ENCODE measurements at regions not wholly inside any gene's neighbourhood (a gene's known extent, or its start where the extent isn't known, plus 50 kb on each side); places are given as distances from the start of the nearest gene placed in this dataset.

GRCh38 chr6:119653329-119653728, 303.8 kb upstream of the MAN1A1 start:
- no peak for DNase-seq
- intact Hi-C loops (cut with DNase I), result no loop called here
- no peaks in the 10 kb centered on the region for H3K4me1 ChIP-seq
- 55 to 56% methylated on average over 2 of the region's 2 CpGs for WGBS, 2 donors
- no peaks in the 10 kb centered on the region for H3K27me3 ChIP-seq
- no peaks in the 10 kb centered on the region for H3K36me3 ChIP-seq
- no peak for TF ChIP-seq POLR2A (IDR thresholded peaks at IDR 0.05)
- TF ChIP-seq CTCF (IDR thresholded peaks at IDR 0.05), result no peak
- H3K4me3 ChIP-seq (replicated peaks in 1 of 3), result no peak overlapping the region
- no peaks in the 10 kb centered on the region for H3K9me3 ChIP-seq
- H3K27ac ChIP-seq, result no peak overlapping the region

GRCh38 chr6:119649531-119649930, 300.0 kb upstream of the MAN1A1 start:
- Histone ChIP-seq H3K27me3 (no peaks in the 10 kb centered on the region), H3K9me3 (no peaks in the 10 kb centered on the region), H3K4me3 (replicated peaks in 1 of 3) (no peak overlapping the region), H3K27ac (no peak overlapping the region), H3K36me3 (no peaks in the 10 kb centered on the region), H3K4me1 (no peaks in the 10 kb centered on the region)
- DNase-seq, result no peak
- 86 to 90% methylated on average over 6 of the region's 6 CpGs for WGBS, 2 donors
- TF ChIP-seq CTCF (IDR thresholded peaks at IDR 0.05), result no peak
- TF ChIP-seq POLR2A (IDR thresholded peaks at IDR 0.05), result no peak
- intact Hi-C loops (cut with DNase I), result no loop called here

GRCh38 chr6:119647309-119647708, 297.7 kb upstream of the MAN1A1 start:
- intact Hi-C loops (cut with DNase I), result no loop called here
- no peak overlapping the region for H3K27ac ChIP-seq

GRCh38 chr6:119643876-119644275, 294.3 kb upstream of the MAN1A1 start:
- H3K27me3 ChIP-seq, result no peaks in the 10 kb centered on the region
- DNase-seq, result no peak
- H3K9me3 ChIP-seq, result no peaks in the 10 kb centered on the region
- TF ChIP-seq CTCF (IDR thresholded peaks at IDR 0.05), result no peak
- no peak for TF ChIP-seq POLR2A (IDR thresholded peaks at IDR 0.05)
- H3K36me3 ChIP-seq, result no peaks in the 10 kb centered on the region
- no peaks in the 10 kb centered on the region for H3K4me1 ChIP-seq
- no peak overlapping the region for H3K4me3 ChIP-seq (replicated peaks in 1 of 3)
- WGBS, 2 donors, result 96 to 97% methylated on average over 7 of the region's 7 CpGs
- intact Hi-C loops (cut with DNase I), result no loop called here
- H3K27ac ChIP-seq, result no peak overlapping the region

More at GRCh38 chr6:119647309-119647708, 297.7 kb upstream of the MAN1A1 start:
- Histone ChIP-seq H3K36me3 (no peaks in the 10 kb centered on the region), H3K4me3 (replicated peaks in 1 of 3) (no peak overlapping the region), H3K9me3 (no peaks in the 10 kb centered on the region), H3K4me1 (no peaks in the 10 kb centered on the region), H3K27me3 (no peaks in the 10 kb centered on the region)
- WGBS, 2 donors, result 74 to 76% methylated on average over 2 of the region's 2 CpGs
- TF ChIP-seq CTCF (IDR thresholded peaks at IDR 0.05) (no peak), POLR2A (IDR thresholded peaks at IDR 0.05) (no peak)
- DNase-seq, result no peak

- 69 to 75% methylated on average over 3 of the region's 3 CpGs for WGBS, 2 donors
- H3K9me3 ChIP-seq, result no peaks in the 10 kb centered on the region
- intact Hi-C loops (cut with DNase I), result no loop called here
- H3K27me3 ChIP-seq, result no peaks in the 10 kb centered on the region
- no peaks in the 10 kb centered on the region for H3K36me3 ChIP-seq
- no peak overlapping the region for H3K27ac ChIP-seq
- no peaks in the 10 kb centered on the region for H3K4me1 ChIP-seq
- TF ChIP-seq CTCF (IDR thresholded peaks at IDR 0.05), result no peak
- DNase-seq, result no peak
- H3K4me3 ChIP-seq (replicated peaks in 1 of 3), result no peak overlapping the region
Measured at GRCh38 chr6:119637768-119638167, 288.2 kb upstream of the MAN1A1 start.
